ENCODE measurements at regions not wholly inside any gene's neighbourhood (a gene's known extent, or its start where the extent isn't known, plus 50 kb on each side); places are given as distances from the start of the nearest gene placed in this dataset.

- Histone ChIP-seq H3K4me3 (ENCODE audit: low read length) (no peak overlapping the region), H3K9me3 (ENCODE audit: low read length) (no peaks in the 10 kb centered on the region), H3K4me1 (ENCODE audit: insufficient read depth, low read length) (peaks cover 10% of the 10 kb centered on the region), H3K36me3 (ENCODE audit: insufficient read depth, low read length) (no peaks in the 10 kb centered on the region), H3K27me3 (ENCODE audit: insufficient read depth, low read length) (no peaks in the 10 kb centered on the region), H2AFZ (ENCODE audit: low read depth, low read length) (peak overlapping the region; percentile 10)
These were observed 51.1 kb upstream of the ZNF236 start for GRCh38 chr18:76771192-76771799.

- no peaks in the 10 kb centered on the region for H3K36me3 ChIP-seq (ENCODE audit: insufficient read depth, low read length)
- H3K27me3 ChIP-seq (ENCODE audit: insufficient read depth, low read length), result no peaks in the 10 kb centered on the region
- H3K4me1 ChIP-seq (ENCODE audit: insufficient read depth, low read length), result peaks cover 10% of the 10 kb centered on the region
- H3K4me3 ChIP-seq (ENCODE audit: low read length), result no peak overlapping the region
- no peaks in the 10 kb centered on the region for H3K9me3 ChIP-seq (ENCODE audit: low read length)
- H2AFZ ChIP-seq (ENCODE audit: low read depth, low read length), result no peak overlapping the region
These were observed 54.4 kb upstream of the ZNF236 start for GRCh38 chr18:76767954-76768353.

- no peaks in the 10 kb centered on the region for H3K27me3 ChIP-seq (ENCODE audit: insufficient read depth, low read length)
- no peaks in the 10 kb centered on the region for H3K9me3 ChIP-seq (ENCODE audit: low read length)
- H2AFZ ChIP-seq (ENCODE audit: low read depth, low read length), result no peak overlapping the region
- no peaks in the 10 kb centered on the region for H3K36me3 ChIP-seq (ENCODE audit: insufficient read depth, low read length)
- H3K4me1 ChIP-seq (ENCODE audit: insufficient read depth, low read length), result peaks cover 5% of the 10 kb centered on the region
- H3K4me3 ChIP-seq (ENCODE audit: low read length), result no peak overlapping the region
These were observed 55.9 kb upstream of the ZNF236 start for GRCh38 chr18:76766429-76766828.

- Histone ChIP-seq H3K4me1 (ENCODE audit: insufficient read depth, low read length) (no peaks in the 10 kb centered on the region), H3K27me3 (ENCODE audit: insufficient read depth, low read length) (no peaks in the 10 kb centered on the region), H3K4me3 (ENCODE audit: low read length) (no peak overlapping the region), H3K36me3 (ENCODE audit: insufficient read depth, low read length) (no peaks in the 10 kb centered on the region), H2AFZ (ENCODE audit: low read depth, low read length) (no peak overlapping the region), H3K9me3 (ENCODE audit: low read length) (no peaks in the 10 kb centered on the region)
These were observed 56.7 kb upstream of the ZNF236 start for GRCh38 chr18:76765649-76766048.

GRCh38 chr18:76764291-76764901 lies 58.0 kb upstream of the ZNF236 start:
- no peaks in the 10 kb centered on the region for H3K36me3 ChIP-seq (ENCODE audit: insufficient read depth, low read length)
- H2AFZ ChIP-seq (ENCODE audit: low read depth, low read length), result no peak overlapping the region
- H3K4me3 ChIP-seq (ENCODE audit: low read length), result no peak overlapping the region
- no peaks in the 10 kb centered on the region for H3K27me3 ChIP-seq (ENCODE audit: insufficient read depth, low read length)
- H3K9me3 ChIP-seq (ENCODE audit: low read length), result no peaks in the 10 kb centered on the region
- H3K4me1 ChIP-seq (ENCODE audit: insufficient read depth, low read length), result no peaks in the 10 kb centered on the region

- Histone ChIP-seq H3K4me1 (ENCODE audit: insufficient read depth, low read length) (peaks cover 8% of the 10 kb centered on the region), H2AFZ (ENCODE audit: low read depth, low read length) (no peak overlapping the region), H3K36me3 (ENCODE audit: insufficient read depth, low read length) (no peaks in the 10 kb centered on the region), H3K27me3 (ENCODE audit: insufficient read depth, low read length) (no peaks in the 10 kb centered on the region), H3K4me3 (ENCODE audit: low read length) (no peak overlapping the region), H3K9me3 (ENCODE audit: low read length) (no peaks in the 10 kb centered on the region)
These were observed 63.3 kb upstream of the ZNF236 start for GRCh38 chr18:76759056-76759455.

GRCh38 chr18:76757925-76758324 lies 64.4 kb upstream of the ZNF236 start:
- H3K9me3 ChIP-seq (ENCODE audit: low read length), result no peaks in the 10 kb centered on the region
- no peaks in the 10 kb centered on the region for H3K27me3 ChIP-seq (ENCODE audit: insufficient read depth, low read length)
- no peaks in the 10 kb centered on the region for H3K36me3 ChIP-seq (ENCODE audit: insufficient read depth, low read length)
- H2AFZ ChIP-seq (ENCODE audit: low read depth, low read length), result no peak overlapping the region
- peaks cover 8% of the 10 kb centered on the region for H3K4me1 ChIP-seq (ENCODE audit: insufficient read depth, low read length)
- H3K4me3 ChIP-seq (ENCODE audit: low read length), result no peak overlapping the region

- H3K27me3 ChIP-seq (ENCODE audit: insufficient read depth, low read length), result no peaks in the 10 kb centered on the region
- H3K4me3 ChIP-seq (ENCODE audit: low read length), result no peak overlapping the region
These were observed 65.0 kb upstream of the ZNF236 start for GRCh38 chr18:76757335-76757734.

GRCh38 chr18:76756531-76757253 lies 65.7 kb upstream of the ZNF236 start:
- Histone ChIP-seq H3K27me3 (ENCODE audit: insufficient read depth, low read length) (no peaks in the 10 kb centered on the region), H3K4me3 (ENCODE audit: low read length) (no peak overlapping the region), H3K4me1 (ENCODE audit: insufficient read depth, low read length) (peaks cover 8% of the 10 kb centered on the region), H2AFZ (ENCODE audit: low read depth, low read length) (no peak overlapping the region), H3K36me3 (ENCODE audit: insufficient read depth, low read length) (no peaks in the 10 kb centered on the region), H3K9me3 (ENCODE audit: low read length) (no peaks in the 10 kb centered on the region)

More at GRCh38 chr18:76757335-76757734, 65.0 kb upstream of the ZNF236 start:
- Histone ChIP-seq H3K9me3 (ENCODE audit: low read length) (no peaks in the 10 kb centered on the region), H2AFZ (ENCODE audit: low read depth, low read length) (no peak overlapping the region), H3K4me1 (ENCODE audit: insufficient read depth, low read length) (peaks cover 8% of the 10 kb centered on the region), H3K36me3 (ENCODE audit: insufficient read depth, low read length) (no peaks in the 10 kb centered on the region)

- Histone ChIP-seq H3K4me3 (ENCODE audit: low read length) (no peak overlapping the region), H3K27me3 (ENCODE audit: insufficient read depth, low read length) (no peaks in the 10 kb centered on the region), H3K36me3 (ENCODE audit: insufficient read depth, low read length) (no peaks in the 10 kb centered on the region), H3K9me3 (ENCODE audit: low read length) (no peaks in the 10 kb centered on the region), H3K4me1 (ENCODE audit: insufficient read depth, low read length) (peaks cover 8% of the 10 kb centered on the region), H2AFZ (ENCODE audit: low read depth, low read length) (no peak overlapping the region)
These were observed 68.0 kb upstream of the ZNF236 start for GRCh38 chr18:76754351-76754750.

- H3K9me3 ChIP-seq (ENCODE audit: low read length), result no peaks in the 10 kb centered on the region
These were observed 70.0 kb upstream of the ZNF236 start for GRCh38 chr18:76752400-76752799.

GRCh38 chr18:76750917-76751890 lies 71.2 kb upstream of the ZNF236 start:
- H2AFZ ChIP-seq (ENCODE audit: low read depth, low read length), result no peak overlapping the region
- no peaks in the 10 kb centered on the region for H3K27me3 ChIP-seq (ENCODE audit: insufficient read depth, low read length)
- no peaks in the 10 kb centered on the region for H3K36me3 ChIP-seq (ENCODE audit: insufficient read depth, low read length)
- H3K4me3 ChIP-seq (ENCODE audit: low read length), result no peak overlapping the region
- H3K9me3 ChIP-seq (ENCODE audit: low read length), result no peaks in the 10 kb centered on the region
- H3K4me1 ChIP-seq (ENCODE audit: insufficient read depth, low read length), result no peaks in the 10 kb centered on the region

More at GRCh38 chr18:76752400-76752799, 70.0 kb upstream of the ZNF236 start:
- Histone ChIP-seq H3K4me3 (ENCODE audit: low read length) (no peak overlapping the region), H3K4me1 (ENCODE audit: insufficient read depth, low read length) (peaks cover 8% of the 10 kb centered on the region), H3K27me3 (ENCODE audit: insufficient read depth, low read length) (no peaks in the 10 kb centered on the region), H2AFZ (ENCODE audit: low read depth, low read length) (no peak overlapping the region), H3K36me3 (ENCODE audit: insufficient read depth, low read length) (no peaks in the 10 kb centered on the region)

All from neuron (in vitro differentiated cells).